SW 1271 (cell line): ENCODE measurements at regions not wholly inside any gene's neighbourhood (a gene's known extent, or its start where the extent isn't known, plus 50 kb on each side); places are given as distances from the start of the nearest gene placed in this dataset.

Experiments used
- DNase-seq, 2 experiments: peaks; one replicate each; lab custom pipeline; 2025; lab: John Stamatoyannopoulos, UW

GRCh38 chr6:120632975-120633374, 701.3 kb downstream of the TBC1D32 start:
- no peak for DNase-seq

- DNase-seq, result no peak
Measured at GRCh38 chr6:120627612-120628011, 706.7 kb downstream of the TBC1D32 start.

GRCh38 chr6:120622127-120622631, 712.1 kb downstream of the TBC1D32 start:
- DNase-seq, result no peak

GRCh38 chr6:120620900-120621299, 713.4 kb downstream of the TBC1D32 start:
- no peak for DNase-seq

- DNase-seq, result no peak
Measured at GRCh38 chr6:120615238-120615637, 719.0 kb downstream of the TBC1D32 start.

- DNase-seq, result no peak
Measured at GRCh38 chr6:120614723-120615122, 719.6 kb downstream of the TBC1D32 start.

GRCh38 chr6:120608826-120609225, 725.5 kb downstream of the TBC1D32 start:
- DNase-seq, result no peak

GRCh38 chr6:120606743-120607142, 727.5 kb downstream of the TBC1D32 start:
- DNase-seq, result no peak

GRCh38 chr6:120604510-120604909, 729.8 kb downstream of the TBC1D32 start:
- DNase-seq, result no peak

GRCh38 chr6:120590611-120591010, 743.7 kb downstream of the TBC1D32 start:
- DNase-seq, result no peak

- no peak for DNase-seq
Measured at GRCh38 chr6:120588424-120588823, 745.9 kb downstream of the TBC1D32 start.

GRCh38 chr6:120587381-120587780, 746.9 kb downstream of the TBC1D32 start:
- DNase-seq, result no peak

- DNase-seq, result no peak
Measured at GRCh38 chr6:120584111-120584760, 750.0 kb downstream of the TBC1D32 start.

- no peak for DNase-seq
Measured at GRCh38 chr6:120576061-120576460, 758.2 kb downstream of the TBC1D32 start.

GRCh38 chr6:120569714-120570113, 764.6 kb downstream of the TBC1D32 start:
- DNase-seq, result no peak

- DNase-seq, result no peak
Measured at GRCh38 chr6:120564779-120565178, 769.5 kb downstream of the TBC1D32 start.

- DNase-seq, result no peak
Measured at GRCh38 chr6:120558294-120558693, 776.0 kb downstream of the TBC1D32 start.

GRCh38 chr6:120557554-120557953, 776.7 kb downstream of the TBC1D32 start:
- DNase-seq, result no peak

- no peak for DNase-seq
Measured at GRCh38 chr6:120556491-120556890, 777.8 kb downstream of the TBC1D32 start.

- no peak for DNase-seq
Measured at GRCh38 chr6:120553353-120553752, 780.9 kb downstream of the TBC1D32 start.

GRCh38 chr6:120545353-120545752, 788.9 kb downstream of the TBC1D32 start:
- DNase-seq, result no peak

GRCh38 chr6:120534954-120535353, 799.3 kb downstream of the TBC1D32 start:
- DNase-seq, result no peak

- no peak for DNase-seq
Measured at GRCh38 chr6:120526576-120526975, 807.7 kb downstream of the TBC1D32 start.

- no peak for DNase-seq
Measured at GRCh38 chr6:120514544-120514943, 819.7 kb downstream of the TBC1D32 start.
